Brain microvascular endothelial cell (primary cell): ENCODE measurements at regions not wholly inside any gene's neighbourhood (a gene's known extent, or its start where the extent isn't known, plus 50 kb on each side); places are given as distances from the start of the nearest gene placed in this dataset.
"Not testable (repeated sequence)": the region's sequence is repeated elsewhere in the genome, so short reads cannot be mapped to it uniquely, and the experiment has no call there.

Experiments
- DNase-seq: peaks from one replicate; pipeline ENCODE4 v3.0.0-alpha.2; 2020
- H3K27ac ChIP-seq: fragments of 250-450 bp; sonication (Bioruptor Pico); 2 replicates; pipeline ENCODE4 v1.5.1; 2020; ENCODE audit warnings: mild to moderate bottlenecking, moderate library complexity
- H3K27me3 ChIP-seq: fragments of 250-450 bp; sonication (Bioruptor Pico); replicated peaks from 2 replicates; pipeline ENCODE4 v1.5.1; 2020; ENCODE audit warnings: mild to moderate bottlenecking
- H3K36me3 ChIP-seq: fragments of 250-450 bp; sonication (Bioruptor Pico); replicated peaks from 2 replicates; pipeline ENCODE4 v1.5.1; 2020; ENCODE audit warnings: mild to moderate bottlenecking
- H3K4me3 ChIP-seq: 2 replicates; pipeline ENCODE4 v1.5.1; 2011; ENCODE audit warnings: low read depth, mild to moderate bottlenecking, control low read depth, low read length, moderate library complexity
- CTCF ChIP-seq: IDR thresholded peaks from 2 replicates; pipeline ENCODE4 v1.5.1; 2011; ENCODE audit warnings: low read depth, mild to moderate bottlenecking, moderate library complexity, low read length, control low read depth, inconsistent platforms; ENCODE audit errors: missing control alignments
- in situ Hi-C: cut with HindIII; loops from 2 replicates; pipeline ENCODE4 v1.10.0; 2017; ENCODE audit warnings: low sequenced_read_pairs, low pct_ligation_motif_present

GRCh38 chr12:25802143-25802542, 156.3 kb upstream of the RASSF8 start:
- Histone ChIP-seq H3K27me3 (no peaks in the 10 kb centered on the region), H3K27ac (no peak overlapping the region), H3K36me3 (no peaks in the 10 kb centered on the region), H3K4me3 (no peak overlapping the region)
- in situ Hi-C loops = no loop called here
- no peak for DNase-seq
- no peak for TF ChIP-seq CTCF

GRCh38 chr12:25803029-25803664, 155.3 kb upstream of the RASSF8 start:
- H3K27me3 ChIP-seq, H3K27ac ChIP-seq, H3K4me3 ChIP-seq, H3K36me3 ChIP-seq, DNase-seq, in situ Hi-C loops: not testable (repeated sequence)

GRCh38 chr12:25804286-25804685, 154.2 kb upstream of the RASSF8 start:
- DNase-seq, in situ Hi-C loops, H3K4me3 ChIP-seq, H3K27me3 ChIP-seq, H3K36me3 ChIP-seq, H3K27ac ChIP-seq: not testable (repeated sequence)

GRCh38 chr12:25806271-25806670, 152.2 kb upstream of the RASSF8 start:
- no peak for DNase-seq
- Histone ChIP-seq H3K27ac (no peak overlapping the region), H3K4me3 (no peak overlapping the region), H3K36me3 (no peaks in the 10 kb centered on the region), H3K27me3 (no peaks in the 10 kb centered on the region)
- TF ChIP-seq CTCF = no peak
- in situ Hi-C loops = no loop called here

DNA sequence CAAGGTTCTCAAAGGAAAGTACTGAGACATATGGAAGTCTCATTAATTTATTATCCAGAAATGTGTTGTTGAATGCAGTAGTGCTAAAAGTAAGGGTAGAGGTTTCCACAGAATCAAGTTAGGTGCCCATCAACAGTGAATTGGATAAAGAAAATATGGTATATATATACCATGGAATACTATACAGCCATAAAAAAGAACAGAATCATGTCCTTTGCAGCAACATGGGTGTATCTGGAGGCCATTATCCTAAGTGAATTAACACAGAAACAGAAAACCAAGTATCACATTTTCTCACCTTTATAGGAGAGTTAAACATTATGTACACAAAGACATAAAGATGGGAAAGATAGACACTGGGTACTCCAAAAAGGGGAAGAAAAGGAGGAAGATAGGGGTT, 149.9 kb upstream of the RASSF8 start:
- no peaks in the 10 kb centered on the region for H3K36me3 ChIP-seq
- TF ChIP-seq CTCF = no peak
- in situ Hi-C loops = no loop called here
- no peak overlapping the region for H3K4me3 ChIP-seq
- H3K27me3 ChIP-seq = no peaks in the 10 kb centered on the region
- DNase-seq = no peak
- H3K27ac ChIP-seq = no peak overlapping the region

DNA sequence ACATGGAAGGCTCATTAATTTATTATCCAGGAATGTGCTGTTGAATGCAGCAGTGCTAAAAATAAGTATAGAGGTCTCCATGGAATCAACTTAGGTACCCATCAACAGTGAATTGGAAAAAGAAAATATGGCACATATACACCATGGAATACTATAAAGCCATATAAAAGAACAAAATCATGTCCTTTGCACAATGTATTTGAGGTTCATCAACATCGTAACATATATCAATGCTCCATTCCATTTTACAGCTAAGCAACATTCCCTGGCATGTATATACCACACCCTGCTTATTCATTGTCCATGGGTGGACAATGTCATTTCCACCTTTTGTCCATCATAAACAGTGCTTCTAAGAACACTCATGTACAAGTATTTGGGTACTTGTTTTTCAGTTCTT, 147.8 kb upstream of the RASSF8 start:
- no peak for TF ChIP-seq CTCF
- no peak for DNase-seq
- Histone ChIP-seq H3K27me3 (no peaks in the 10 kb centered on the region), H3K27ac (no peak overlapping the region), H3K36me3 (no peaks in the 10 kb centered on the region), H3K4me3 (no peak overlapping the region)
- in situ Hi-C loops = no loop called here

GRCh38 chr12:25811656-25812126, 146.8 kb upstream of the RASSF8 start:
- in situ Hi-C loops = no loop called here
- H3K27ac ChIP-seq = peak overlapping the region; percentile 28
- H3K27me3 ChIP-seq = no peaks in the 10 kb centered on the region
- H3K4me3 ChIP-seq = no peak overlapping the region
- TF ChIP-seq CTCF = no peak
- peak; percentile 54 for DNase-seq
- H3K36me3 ChIP-seq = no peaks in the 10 kb centered on the region
